Prostate gland (tissue), 2 donors: ENCODE measurements at regions not wholly inside any gene's neighbourhood (a gene's known extent, or its start where the extent isn't known, plus 50 kb on each side); places are given as distances from the start of the nearest gene placed in this dataset.

Experiments used
- CTCF ChIP-seq, 4 experiments: fragments of 200-600 bp in 2 of 4; fragments of 450-650 bp in 2 of 4; sonication (generic) in 2 of 4; IDR thresholded peaks; 1 replicate in 3 of 4; 2 replicates in 1 of 4; pipeline ENCODE4 v1.5.1; 2016 to 2019; ENCODE audit warnings: antibody characterized with exemption in 4 of 4, mild to moderate bottlenecking in 2 of 4, moderate library complexity in 2 of 4
- POLR2AphosphoS5 ChIP-seq: sonication (generic); formaldehyde crosslinking; IDR thresholded peaks from one replicate; pipeline ENCODE4 v1.6.1; 2017; ENCODE audit warnings: antibody characterized with exemption

- TF ChIP-seq POLR2AphosphoS5 (no peak), CTCF (IDR thresholded peaks at IDR 0.05) (no peak)
These were observed 140.5 kb upstream of the ADAMTS3 start for GRCh38 chr4:72709475-72709874.
